OCI-LY7 (cell line): ENCODE measurements at regions not wholly inside any gene's neighbourhood (a gene's known extent, or its start where the extent isn't known, plus 50 kb on each side); places are given as distances from the start of the nearest gene placed in this dataset.
A peak's percentile ranks its signal among the peaks of the same experiment; 100 is the strongest.
"Not testable (repeated sequence)": the region's sequence is repeated elsewhere in the genome, so short reads cannot be mapped to it uniquely, and the experiment has no call there.

Experiments
- BruUV-seq: library from RNA; stranded (reverse); fragments of 400-500 nt; replicated peaks from 2 replicates; lab custom pipeline; 2021; lab: Mats Ljungman, UMichigan
- CTCF ChIA-PET: fragments of 300-600 bp; sonication (Branson Sonifier 250); formaldehyde crosslinking; loops from one replicate; lab custom pipeline; 2022; ENCODE audit warnings: antibody characterized with exemption; ENCODE audit not compliant: unreplicated experiment; lab: Charles Lee
- POLR2A ChIA-PET: fragments of 300-600 bp; sonication (Branson Sonifier 250); formaldehyde crosslinking; loops from one replicate; lab custom pipeline; 2022; ENCODE audit warnings: antibody characterized with exemption; lab: Charles Lee
- DNase-seq: peaks from one replicate; pipeline ENCODE4 v3.0.0-alpha.2; 2015; ENCODE audit warnings: low spot score
- H2AFZ ChIP-seq: fragments of 200-600 bp; sonication (generic), shearing (Covaris generic); 2 replicates; pipeline ENCODE4 v1.6.1; 2014; ENCODE audit warnings: mild to moderate bottlenecking, antibody characterized with exemption, low read length, moderate library complexity
- H3K27ac ChIP-seq: fragments of 200-600 bp; sonication (generic); 2 replicates; pipeline ENCODE4 v1.5.1; 2014; ENCODE audit warnings: mixed run types, low read depth, mild to moderate bottlenecking, moderate library complexity, low read length, inconsistent platforms; ENCODE audit not compliant: poor library complexity, severe bottlenecking
- H3K36me3 ChIP-seq: fragments of 200-600 bp; sonication (generic); 2 replicates; pipeline ENCODE4 v1.6.1; 2014; ENCODE audit warnings: mild to moderate bottlenecking, antibody characterized with exemption, low read length, moderate library complexity, mixed read lengths; ENCODE audit not compliant: insufficient read depth
- H3K4me1 ChIP-seq: fragments of 200-600 bp; sonication (generic); 2 replicates; pipeline ENCODE4 v1.5.1; 2014; ENCODE audit warnings: mild to moderate bottlenecking, low read length; ENCODE audit not compliant: insufficient read depth, poor library complexity, severe bottlenecking
- H3K4me2 ChIP-seq: fragments of 200-600 bp; sonication (generic); 2 replicates; pipeline ENCODE4 v1.6.1; 2014; ENCODE audit warnings: mild to moderate bottlenecking, low read length
- H3K4me3 ChIP-seq: fragments of 200-600 bp; sonication (generic); 2 replicates; pipeline ENCODE4 v1.5.1; 2014; ENCODE audit warnings: mild to moderate bottlenecking, low read depth, low read length; ENCODE audit not compliant: poor library complexity, severe bottlenecking
- H3K79me2 ChIP-seq: fragments of 200-600 bp; sonication (generic); 2 replicates; pipeline ENCODE4 v1.6.1; 2016; ENCODE audit warnings: low read depth, mild to moderate bottlenecking, low read length, moderate library complexity, mixed read lengths; ENCODE audit not compliant: insufficient read depth
- H3K9me2 ChIP-seq: fragments of 200-600 bp; sonication (generic); 2 replicates; pipeline ENCODE4 v1.6.1; 2016; ENCODE audit warnings: mild to moderate bottlenecking, low read length, mixed read lengths; ENCODE audit not compliant: insufficient read depth
- H3K9me3 ChIP-seq: fragments of 200-600 bp; sonication (generic); 2 replicates; pipeline ENCODE4 v1.6.1; 2014; ENCODE audit warnings: mild to moderate bottlenecking, mixed run types, low read length, mixed read lengths
- H4K20me1 ChIP-seq: fragments of 200-600 bp; sonication (generic); 2 replicates; pipeline ENCODE4 v1.6.1; 2014; ENCODE audit warnings: mild to moderate bottlenecking, antibody characterized with exemption, low read length, moderate library complexity, mixed read lengths; ENCODE audit not compliant: insufficient read depth
- intact Hi-C: fragments of 100-400 bp; cut with micrococcal nuclease; formaldehyde crosslinking; loops from one replicate; pipeline ENCODE4 v1.10.0; 2022; ENCODE audit not compliant: unreplicated experiment

- H3K27ac ChIP-seq, H4K20me1 ChIP-seq, H3K4me1 ChIP-seq, H3K4me2 ChIP-seq, H3K9me3 ChIP-seq, H3K9me2 ChIP-seq, H3K4me3 ChIP-seq, H2AFZ ChIP-seq, intact Hi-C loops, H3K36me3 ChIP-seq, DNase-seq, H3K79me2 ChIP-seq, POLR2A ChIA-PET, BruUV-seq, CTCF ChIA-PET: not testable (repeated sequence)
Measured at GRCh38 chr9:67722460-67723090, 136.2 kb upstream of the ANKRD20A1 start.

GRCh38 chr9:67723185-67723584, 135.5 kb upstream of the ANKRD20A1 start:
- not testable (repeated sequence) for DNase-seq

GRCh38 chr9:67724885-67725284, 133.8 kb upstream of the ANKRD20A1 start:
- H3K4me1 ChIP-seq, H3K36me3 ChIP-seq, BruUV-seq, DNase-seq, H3K9me2 ChIP-seq, H4K20me1 ChIP-seq, POLR2A ChIA-PET, H3K4me3 ChIP-seq, CTCF ChIA-PET, H3K4me2 ChIP-seq, H3K9me3 ChIP-seq, H3K79me2 ChIP-seq, H3K27ac ChIP-seq, intact Hi-C loops, H2AFZ ChIP-seq: not testable (repeated sequence)

More at GRCh38 chr9:67723185-67723584, 135.5 kb upstream of the ANKRD20A1 start:
- BruUV-seq, H3K36me3 ChIP-seq, H3K9me3 ChIP-seq, H3K79me2 ChIP-seq, H3K9me2 ChIP-seq, POLR2A ChIA-PET, H3K4me1 ChIP-seq, H4K20me1 ChIP-seq, CTCF ChIA-PET, H3K27ac ChIP-seq, H3K4me2 ChIP-seq, intact Hi-C loops, H2AFZ ChIP-seq: not testable (repeated sequence)
- H3K4me3 ChIP-seq: peak overlapping the region; percentile 59

- DNase-seq: not testable (repeated sequence)
Measured at GRCh38 chr9:67726213-67726988, 132.3 kb upstream of the ANKRD20A1 start.

DNA sequence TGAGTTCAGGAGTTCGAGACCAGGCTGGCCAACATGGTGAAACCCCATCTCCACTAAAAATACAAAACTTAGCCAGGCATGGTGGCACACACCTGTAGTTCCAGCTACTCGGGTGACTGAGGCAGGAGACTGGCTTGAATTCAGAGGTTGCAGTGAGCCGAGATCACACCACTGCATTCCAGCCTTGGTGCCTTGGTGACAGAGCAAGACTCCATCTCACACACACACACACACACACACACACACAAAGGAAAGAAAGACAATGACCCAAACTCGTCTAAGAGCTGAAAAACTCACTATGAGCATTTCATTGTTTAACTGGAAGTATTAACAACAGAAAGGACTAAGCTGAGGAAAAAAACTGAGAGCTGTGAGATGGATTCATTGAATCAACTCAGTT, 95.6 kb upstream of the ANKRD20A1 start:
- CTCF ChIA-PET, H3K79me2 ChIP-seq, H3K9me2 ChIP-seq, H3K27ac ChIP-seq, BruUV-seq, H3K4me1 ChIP-seq, POLR2A ChIA-PET, H2AFZ ChIP-seq, H3K4me3 ChIP-seq, intact Hi-C loops, DNase-seq, H3K36me3 ChIP-seq, H3K4me2 ChIP-seq, H3K9me3 ChIP-seq, H4K20me1 ChIP-seq: not testable (repeated sequence)

More at GRCh38 chr9:67726213-67726988, 132.3 kb upstream of the ANKRD20A1 start:
- POLR2A ChIA-PET, intact Hi-C loops, CTCF ChIA-PET, H3K27ac ChIP-seq, H3K4me2 ChIP-seq, H4K20me1 ChIP-seq, H3K9me2 ChIP-seq, H2AFZ ChIP-seq, H3K79me2 ChIP-seq, H3K36me3 ChIP-seq, H3K4me1 ChIP-seq, BruUV-seq, H3K9me3 ChIP-seq: not testable (repeated sequence)
- H3K4me3 ChIP-seq: peak overlapping the region; percentile 52

- H4K20me1 ChIP-seq, H3K36me3 ChIP-seq, H3K27ac ChIP-seq, H3K4me3 ChIP-seq, H3K9me2 ChIP-seq, DNase-seq, H3K4me2 ChIP-seq, intact Hi-C loops, H3K9me3 ChIP-seq, H2AFZ ChIP-seq, POLR2A ChIA-PET, H3K4me1 ChIP-seq, CTCF ChIA-PET, BruUV-seq, H3K79me2 ChIP-seq: not testable (repeated sequence)
Measured at GRCh38 chr9:67771807-67772206, 86.9 kb upstream of the ANKRD20A1 start.
